GM21367 (cell line): ENCODE measurements at regions not wholly inside any gene's neighbourhood (a gene's known extent, or its start where the extent isn't known, plus 50 kb on each side); places are given as distances from the start of the nearest gene placed in this dataset.
"Not testable (repeated sequence)": the region's sequence is repeated elsewhere in the genome, so short reads cannot be mapped to it uniquely, and the experiment has no call there.

Experiments used
- ATAC-seq: cut with Tn5 transposase; IDR thresholded peaks from one replicate; pipeline ENCODE4 v1.9.1; 2021; ENCODE audit not compliant: unreplicated experiment

DNA sequence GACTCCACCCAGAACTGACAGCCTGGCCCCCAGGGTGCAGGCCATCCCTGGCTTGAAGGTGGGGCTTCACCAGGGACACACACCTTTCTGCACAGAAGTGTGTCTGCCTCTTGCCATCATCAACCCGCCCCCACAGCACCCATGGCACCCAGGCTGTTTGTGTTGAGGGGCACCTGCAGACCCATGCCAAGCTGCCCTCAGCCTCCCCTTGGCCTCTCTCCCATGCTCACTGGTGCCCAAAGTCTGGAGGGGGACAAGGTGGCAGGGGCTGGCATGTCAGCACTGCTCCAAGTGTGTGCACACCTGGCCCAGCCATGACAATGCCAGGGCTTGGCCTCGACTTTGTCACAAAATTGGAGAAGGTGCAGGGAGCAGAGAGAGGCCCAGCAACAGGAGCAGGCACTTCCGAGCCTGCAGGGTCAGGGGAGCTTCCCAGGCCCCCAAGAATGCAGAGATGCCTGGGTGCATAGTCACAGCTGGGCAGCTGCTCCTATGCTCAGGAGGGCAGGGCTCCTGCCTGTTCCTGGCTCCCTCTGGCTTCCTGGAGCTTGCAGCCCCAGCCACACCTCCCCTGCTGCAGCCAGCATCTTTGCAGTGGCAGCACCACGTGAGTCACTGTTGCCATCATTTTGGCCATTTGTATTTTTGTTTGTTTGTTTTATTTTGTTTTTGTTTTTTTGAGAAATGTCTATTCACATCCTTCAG is 280.6 kb upstream of the UBE2E3 start:
- ATAC-seq = no peak

DNA sequence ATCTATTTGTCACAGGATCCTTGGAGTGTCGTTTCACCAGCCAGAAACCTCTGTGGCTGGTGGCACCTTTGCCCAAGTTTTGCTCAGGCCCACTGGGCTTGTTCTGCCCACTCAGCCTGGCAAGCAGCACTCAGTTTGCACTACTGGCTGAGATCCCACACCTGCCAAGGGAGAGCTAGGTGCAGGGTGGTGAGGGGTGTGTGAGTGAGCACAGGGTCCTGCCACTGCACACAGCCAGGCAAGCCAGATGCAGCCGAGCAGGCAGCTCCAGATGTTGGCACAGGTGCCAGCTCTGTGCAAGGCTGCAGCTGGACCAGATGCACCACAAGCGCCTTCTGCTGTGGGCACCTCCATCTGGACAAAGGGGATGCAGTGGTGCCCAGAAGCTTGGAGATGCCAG is 281.7 kb upstream of the UBE2E3 start:
- no peak for ATAC-seq

DNA sequence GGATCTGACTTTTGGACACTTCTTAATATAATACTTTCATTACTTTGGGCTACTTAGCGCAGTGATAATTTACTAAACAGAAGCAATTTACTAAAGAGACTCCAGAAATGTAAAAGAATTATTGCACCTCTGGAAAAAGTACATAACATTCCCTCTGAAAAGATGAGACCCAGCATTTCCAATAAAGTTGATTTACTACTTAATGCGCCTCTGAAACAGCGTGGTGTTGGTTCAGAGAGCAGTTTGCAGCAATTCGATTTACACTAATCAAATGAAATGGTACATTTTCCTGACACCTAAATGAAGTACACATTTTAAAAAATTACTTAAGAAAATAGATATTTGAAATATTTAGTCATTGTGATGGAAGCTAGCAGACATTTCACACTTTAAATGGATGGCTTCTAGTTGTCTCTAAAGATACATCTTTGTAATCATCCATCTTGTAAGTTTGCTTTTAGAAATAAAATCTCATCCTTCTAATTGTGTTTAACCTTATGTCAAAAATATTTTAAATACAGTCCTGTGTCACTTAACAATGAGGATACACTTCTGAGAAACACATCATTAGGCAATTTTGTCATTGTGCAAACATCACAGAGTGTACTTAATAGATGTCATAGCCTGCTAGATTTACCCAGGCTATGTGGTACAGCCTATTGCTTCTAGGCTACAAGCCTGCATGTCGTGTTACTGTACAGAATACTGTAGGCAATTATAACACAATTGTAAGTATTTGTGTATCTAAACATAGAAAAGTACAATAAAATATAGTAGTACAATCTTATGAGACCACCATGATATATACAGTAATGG is 284.6 kb upstream of the UBE2E3 start:
- no peak for ATAC-seq

DNA sequence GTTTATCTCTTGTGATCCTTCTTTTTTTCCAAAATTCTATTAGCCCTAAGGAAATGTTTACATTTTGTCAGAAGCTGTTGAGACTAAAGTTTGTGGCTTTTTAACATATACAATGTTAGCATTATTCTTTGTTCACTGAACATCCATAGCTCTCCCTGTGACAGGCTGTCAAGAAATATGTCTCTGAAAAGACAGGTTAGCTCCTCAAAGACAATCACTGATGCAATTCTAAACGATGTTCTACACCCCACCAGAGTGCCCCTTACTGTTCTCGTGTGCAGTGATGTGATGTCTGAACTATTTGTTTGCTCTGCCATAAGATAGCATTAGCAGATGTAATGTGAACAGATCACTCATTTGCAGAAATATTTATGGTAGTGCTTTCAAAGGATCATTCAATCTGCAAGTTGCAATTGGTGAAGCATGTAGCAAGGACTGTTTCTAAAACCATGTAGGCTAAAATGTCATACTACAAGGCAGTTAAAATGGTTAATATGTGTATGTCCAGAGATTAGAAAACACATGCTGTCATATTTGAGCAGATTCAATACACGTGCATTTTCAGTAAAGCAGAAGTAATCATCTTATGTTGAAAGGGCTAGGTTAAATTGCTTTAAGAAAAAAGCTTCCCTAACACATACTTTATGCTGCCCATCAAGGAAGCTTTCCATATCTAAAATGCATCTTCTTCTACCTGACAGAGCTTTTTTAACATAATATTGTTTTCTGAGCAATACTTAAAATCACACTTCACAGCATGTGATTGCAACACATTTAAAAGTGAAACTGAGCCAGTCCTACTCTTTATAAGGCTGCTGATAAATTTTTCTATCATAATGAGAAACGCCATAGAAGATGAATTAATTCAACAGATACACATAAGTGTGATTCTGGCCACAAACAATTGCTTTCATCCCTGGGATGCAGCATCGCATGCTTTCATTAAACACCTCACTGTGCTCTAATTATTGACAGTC is 285.7 kb upstream of the UBE2E3 start:
- ATAC-seq = no peak

DNA sequence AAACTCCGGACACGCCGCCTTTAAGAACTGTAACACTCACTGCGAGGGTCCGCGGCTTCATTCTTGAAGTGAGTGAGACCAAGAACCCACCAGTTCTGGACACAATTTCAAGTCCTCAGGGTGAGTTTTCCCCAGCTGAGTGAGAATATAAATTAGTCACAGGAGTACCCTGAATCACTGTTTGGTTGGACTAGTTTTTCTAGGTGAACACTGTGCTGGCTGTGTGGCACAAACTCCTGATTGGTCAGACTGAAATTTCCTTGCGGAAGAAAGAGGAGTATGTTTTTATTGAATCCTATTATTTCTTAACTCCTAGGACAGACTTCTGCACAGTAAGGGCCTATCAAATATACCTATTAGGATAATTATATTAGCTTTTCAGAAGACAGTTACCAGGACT is 288.1 kb upstream of the UBE2E3 start:
- no peak for ATAC-seq

DNA sequence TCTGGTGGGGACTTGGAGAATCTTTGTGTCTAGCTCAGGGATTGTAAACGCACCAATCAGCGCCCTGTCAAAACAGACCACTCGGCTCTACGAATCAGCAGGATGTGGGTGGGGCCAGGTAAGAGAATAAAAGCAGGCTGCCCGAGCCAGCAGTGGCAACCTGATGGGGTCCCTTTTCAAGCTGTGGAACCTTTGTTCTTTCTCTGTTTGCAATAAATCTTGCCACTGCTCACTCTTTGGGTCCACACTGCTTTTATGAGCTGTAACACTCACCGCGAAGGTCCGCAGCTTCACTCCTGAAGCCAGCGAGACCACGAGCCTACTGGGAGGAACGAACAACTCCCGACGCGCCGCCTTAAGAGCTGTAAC is 288.6 kb upstream of the UBE2E3 start:
- ATAC-seq = not testable (repeated sequence)

GRCh38 chr2:180691186-180691854 is 289.1 kb upstream of the UBE2E3 start:
- ATAC-seq = not testable (repeated sequence)

- ATAC-seq = no peak
Measured at GRCh38 chr2:180690611-180691010, 289.8 kb upstream of the UBE2E3 start.

DNA sequence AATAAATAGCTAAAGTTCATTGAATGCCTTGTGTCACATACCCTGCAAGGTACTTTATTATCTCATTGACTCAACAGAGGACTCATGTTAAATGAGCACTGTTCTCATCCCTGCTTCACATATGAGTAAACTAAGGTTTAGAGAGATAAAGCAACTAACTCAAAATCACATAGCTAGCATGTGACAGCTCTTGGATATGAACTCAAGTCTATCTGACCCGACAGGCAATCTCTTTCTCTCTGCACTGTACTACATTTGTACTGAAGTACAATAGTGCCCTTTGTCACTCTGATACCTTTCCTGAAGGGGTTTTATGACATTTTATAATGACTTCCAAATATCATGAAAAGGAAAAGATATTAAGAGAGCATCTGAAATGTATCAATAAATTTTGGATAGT is 297.5 kb upstream of the UBE2E3 start:
- ATAC-seq = no peak

GRCh38 chr2:180679693-180680092 is 300.7 kb upstream of the UBE2E3 start:
- ATAC-seq = no peak

GRCh38 chr2:180678625-180678972 is 301.8 kb upstream of the UBE2E3 start:
- no peak for ATAC-seq

DNA sequence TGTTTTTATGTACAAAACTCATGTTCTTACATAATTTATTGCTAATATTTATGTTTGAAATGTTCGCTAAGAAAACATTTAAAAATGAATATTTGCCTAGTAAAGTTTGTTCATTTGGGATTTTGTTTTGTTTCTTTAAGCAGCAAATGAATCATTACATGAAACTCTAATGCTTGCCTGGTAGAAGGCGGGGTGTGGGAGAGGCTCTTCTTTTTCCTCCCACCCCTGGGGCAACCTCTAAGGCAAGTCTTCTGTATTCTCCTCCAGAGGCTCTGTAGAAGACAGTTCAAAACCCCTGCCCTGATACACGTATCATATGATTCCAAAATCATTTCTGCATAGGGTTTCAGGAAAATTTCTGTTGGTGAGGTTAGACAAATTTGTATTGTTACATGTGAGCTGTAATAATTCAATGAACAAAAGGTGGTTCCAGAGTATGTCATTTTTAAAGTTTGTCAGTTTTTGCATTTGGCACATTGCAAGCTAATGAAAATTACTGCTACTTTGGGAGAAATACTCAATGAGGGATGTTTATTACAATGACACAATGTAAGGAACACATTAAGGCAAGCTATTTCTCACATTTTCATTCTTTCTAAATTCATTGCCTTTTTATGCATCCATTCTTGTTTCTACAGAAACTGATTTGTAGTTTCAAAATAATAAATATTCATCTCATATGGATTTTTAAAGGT is 302.3 kb upstream of the UBE2E3 start:
- ATAC-seq = no peak

DNA sequence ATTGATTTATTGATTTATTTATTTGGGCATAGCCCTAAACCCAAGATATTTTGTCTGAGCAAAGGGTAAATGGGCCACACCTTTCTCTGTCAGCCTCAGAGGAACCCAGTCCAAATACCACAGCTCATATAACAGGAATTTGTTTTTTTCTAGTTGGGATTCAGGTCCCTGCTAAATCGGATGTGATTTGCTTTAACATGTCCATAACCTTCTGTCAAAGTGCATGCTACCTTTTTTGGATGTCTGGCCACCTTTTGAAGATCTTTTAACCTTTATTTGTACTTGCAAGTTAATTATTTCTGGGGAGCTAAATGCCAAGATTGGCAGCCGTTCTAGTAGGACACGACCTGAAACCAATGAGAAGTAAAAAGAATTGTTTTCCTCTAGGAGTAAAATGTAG is 303.2 kb upstream of the UBE2E3 start:
- no peak for ATAC-seq

DNA sequence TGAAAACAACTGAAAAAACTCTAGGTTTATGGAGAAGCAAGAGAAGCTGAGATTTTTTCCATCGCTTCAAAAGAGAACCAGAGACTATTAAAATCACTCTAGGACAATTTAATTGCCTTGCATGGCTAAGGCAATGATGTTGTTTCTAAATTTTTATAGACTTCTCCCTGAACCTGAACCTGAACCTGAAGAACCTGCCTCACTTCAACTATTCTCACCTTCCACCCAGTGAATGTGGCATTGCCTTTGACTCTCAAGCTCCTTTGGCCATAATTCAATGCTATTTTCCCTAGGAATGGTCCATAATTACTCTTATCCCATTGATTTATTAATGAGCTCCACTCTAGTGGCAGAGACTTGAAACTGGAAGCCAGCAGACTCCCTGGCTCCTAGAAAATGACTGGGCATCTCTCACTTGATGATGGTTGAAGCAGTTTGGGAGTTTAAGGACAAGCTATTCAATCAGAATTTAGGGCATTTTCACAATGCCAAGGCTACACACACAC is 303.8 kb upstream of the UBE2E3 start:
- no peak for ATAC-seq

DNA sequence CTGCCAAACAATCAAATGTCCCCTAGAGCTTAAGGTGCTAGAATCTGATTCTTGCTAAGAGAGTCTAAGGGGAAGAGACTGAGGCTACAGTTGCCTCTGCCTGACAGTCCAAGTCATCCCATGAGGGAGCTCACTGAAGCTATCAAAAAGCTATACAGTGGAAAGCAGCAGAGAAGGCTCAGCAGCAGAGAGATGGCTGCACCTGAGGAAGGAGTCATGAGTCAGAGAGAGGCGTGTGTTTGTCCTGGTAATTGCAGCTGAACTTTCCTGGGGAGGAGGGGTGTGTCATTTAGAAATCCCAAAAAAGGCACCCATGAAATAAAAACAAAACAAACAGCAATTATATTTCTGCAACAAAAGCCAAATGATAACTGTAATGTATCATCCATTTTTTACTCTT is 305.2 kb upstream of the UBE2E3 start:
- no peak for ATAC-seq

GRCh38 chr2:180672377-180672776 is 308.0 kb upstream of the UBE2E3 start:
- ATAC-seq = no peak

GRCh38 chr2:180670302-180671003 is 310.0 kb upstream of the UBE2E3 start:
- no peak for ATAC-seq

DNA sequence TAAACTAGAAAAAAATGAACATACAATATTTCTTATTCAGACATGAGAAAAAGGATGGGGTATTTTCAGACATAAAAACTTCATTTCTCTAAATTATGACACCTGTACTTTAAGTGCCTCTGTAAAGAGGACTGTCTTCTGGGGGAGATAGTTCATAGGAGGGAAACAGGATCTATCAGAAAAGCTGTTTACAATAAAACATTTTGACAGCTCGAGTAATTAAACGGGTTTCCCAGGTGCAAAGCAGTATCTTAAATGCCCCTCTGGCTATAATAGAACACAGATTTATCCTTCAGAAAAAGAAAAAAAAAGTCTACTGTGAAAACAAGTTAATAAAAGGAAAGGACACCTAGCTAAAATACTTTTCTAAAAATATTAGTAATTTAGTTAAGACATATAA is 311.4 kb upstream of the UBE2E3 start:
- ATAC-seq = no peak

GRCh38 chr2:180664507-180664906 is 315.9 kb upstream of the UBE2E3 start:
- ATAC-seq = no peak
